ENCODE measurements at regions not wholly inside any gene's neighbourhood (a gene's known extent, or its start where the extent isn't known, plus 50 kb on each side); places are given as distances from the start of the nearest gene placed in this dataset.

DNA sequence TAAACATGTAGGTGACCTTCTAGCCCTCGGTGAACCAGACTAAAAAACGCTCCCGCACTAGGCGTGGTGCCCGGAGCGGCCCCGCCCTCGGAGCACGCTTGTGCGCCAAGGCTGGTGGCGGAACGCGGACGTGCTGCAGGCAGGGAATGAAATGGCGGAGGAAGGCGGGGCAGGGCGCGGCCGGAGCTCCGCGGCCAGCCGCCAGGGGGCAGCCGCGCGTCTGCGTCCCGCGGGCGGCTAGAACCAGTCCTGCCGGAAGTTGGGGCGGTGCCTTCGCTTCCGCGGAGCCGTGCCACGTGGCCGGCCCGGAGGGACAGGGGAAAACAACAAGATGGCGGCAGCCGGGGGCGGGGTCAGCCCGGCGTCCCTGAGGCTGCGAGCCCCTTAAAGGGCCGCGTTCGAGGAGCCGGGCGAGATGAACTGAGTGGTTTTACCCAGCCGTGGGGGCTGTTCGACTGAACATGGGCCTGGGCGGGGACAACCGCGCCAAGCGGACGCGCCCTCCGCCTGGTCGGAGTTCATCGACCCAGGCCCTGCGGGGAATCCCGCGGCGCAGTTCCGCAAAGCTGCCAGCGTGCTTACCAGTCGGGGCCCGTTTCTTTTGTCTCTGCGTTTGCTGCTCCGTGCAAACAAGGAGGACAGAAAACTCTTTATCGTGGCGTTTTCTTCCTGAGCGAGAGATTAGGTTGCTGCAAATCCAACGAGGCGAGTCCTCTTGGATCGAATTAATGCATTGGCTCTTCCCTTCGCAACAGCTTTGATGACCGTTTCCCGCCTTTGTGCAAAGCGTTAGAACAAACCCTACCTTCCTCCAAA is 90.9 kb upstream of the CHD2 start (continued):
- TF ChIP-seq FOXO4 (CRISPR knock-in tag; conservative IDR thresholded peaks at IDR 0.05) = peak; percentile 99
- peak; percentile 99 for TF ChIP-seq ZNF501 (CRISPR knock-in tag; IDR thresholded peaks at IDR 0.05)
- TF ChIP-seq DNMT3B (CRISPR knock-in tag; conservative IDR thresholded peaks at IDR 0.05) = peak; percentile 62; the same call in 1 of the 2 replicates
- TF ChIP-seq KLF16 (CRISPR knock-in tag; IDR thresholded peaks at IDR 0.05) = peak in 1 of 2 experiments; percentile 91; a peak in 2 of 4 replicates
- 0 out of 2 replicates have a peak, but pooled peaks have one; percentile 28 for TF ChIP-seq PAX8 (CRISPR knock-in tag; IDR thresholded peaks at IDR 0.05; ENCODE audit: borderline replicate concordance)
- TF ChIP-seq DPF2 (CRISPR knock-in tag; IDR thresholded peaks at IDR 0.05; ENCODE audit: borderline replicate concordance, low read depth) = peak; percentile 16; the same call in 1 of the 2 replicates
- TF ChIP-seq ZNF24 (IDR thresholded peaks at IDR 0.05) = no peak; the same call in 1 of the 2 replicates
- peak; percentile 68; the same call in 1 of the 2 replicates for TF ChIP-seq NFIC (IDR thresholded peaks at IDR 0.05; ENCODE audit: low read length)
- peak; percentile 15 for TF ChIP-seq CBX1 (IDR thresholded peaks at IDR 0.05; ENCODE audit: low read depth)
- no peak; the same call in 1 of the 2 replicates for TF ChIP-seq ZXDC (CRISPR knock-in tag; IDR thresholded peaks at IDR 0.05)
- peak; percentile 70; the same call in 1 of the 2 replicates for TF ChIP-seq AHDC1 (CRISPR knock-in tag; IDR thresholded peaks at IDR 0.05; ENCODE audit: borderline replicate concordance)
- TF ChIP-seq ZNF253 (CRISPR knock-in tag; IDR thresholded peaks at IDR 0.05; ENCODE audit: borderline replicate concordance) = no peak
- TF ChIP-seq U2AF2 (IDR thresholded peaks at IDR 0.05; ENCODE audit: low read depth, low read length) = no peak
- TF ChIP-seq HNF4A (CRISPR knock-in tag; IDR thresholded peaks at IDR 0.05) = peak; percentile 56; the same call in 1 of the 2 replicates
